PC-3 (cell line): ENCODE measurements at regions not wholly inside any gene's neighbourhood (a gene's known extent, or its start where the extent isn't known, plus 50 kb on each side); places are given as distances from the start of the nearest gene placed in this dataset.

ENCODE experiments used
- ATAC-seq: fragments of 200-7000 bp; cut with Tn5 transposase; 2 replicates; pipeline ENCODE4 v1.9.1; 2020; ENCODE audit warnings: mild to moderate bottlenecking, moderate library complexity
- BruUV-seq: library from RNA; stranded (reverse); fragments of 400-500 nt; replicated peaks from 2 replicates; lab custom pipeline; 2021; lab: Mats Ljungman, UMichigan
- CTCF ChIA-PET: fragments of 300-600 bp; sonication (Branson Sonifier 250); formaldehyde crosslinking; loops from one replicate; lab custom pipeline; 2022; ENCODE audit warnings: antibody characterized with exemption; lab: Charles Lee
- POLR2A ChIA-PET: fragments of 300-600 bp; sonication (Branson Sonifier 250); formaldehyde crosslinking; loops from one replicate; lab custom pipeline; 2022; ENCODE audit warnings: antibody characterized with exemption; ENCODE audit not compliant: unreplicated experiment; lab: Charles Lee
- DNase-seq: peaks from one replicate; pipeline ENCODE4 v3.0.0-alpha.2; 2015
- H2AFZ ChIP-seq: fragments of 300-600 bp; sonication (generic); 2 replicates; pipeline ENCODE4 v1.6.0; 2016; ENCODE audit warnings: antibody characterized with exemption, low read length
- H3F3A ChIP-seq: fragments of 300-600 bp; sonication (generic); one replicate; pipeline ENCODE4 v1.6.0; 2017; ENCODE audit warnings: antibody characterized with exemption, low read length, control low read depth, mild to moderate bottlenecking; ENCODE audit not compliant: unreplicated experiment
- H3K27ac ChIP-seq: fragments of 300-600 bp; sonication (generic); 2 replicates; pipeline ENCODE4 v1.5.1; 2016; ENCODE audit warnings: mild to moderate bottlenecking, low read length
- H3K27me3 ChIP-seq: fragments of 300-600 bp; sonication (generic); 2 replicates; pipeline ENCODE4 v1.6.1; 2016; ENCODE audit warnings: low read length, mixed read lengths
- H3K36me3 ChIP-seq: fragments of 300-600 bp; sonication (generic); 2 replicates; pipeline ENCODE4 v1.6.1; 2016; ENCODE audit warnings: low read depth, mixed run types, low read length, mixed read lengths
- H3K4me1 ChIP-seq: fragments of 300-600 bp; sonication (generic); 2 replicates; pipeline ENCODE4 v1.5.1; 2016; ENCODE audit warnings: low read length; ENCODE audit not compliant: insufficient read depth
- H3K4me2 ChIP-seq: fragments of 300-600 bp; sonication (generic); 2 replicates; pipeline ENCODE4 v1.6.0; 2016; ENCODE audit warnings: low read length
- H3K4me3 ChIP-seq: fragments of 300-600 bp; sonication (generic); 2 replicates; pipeline ENCODE4 v1.5.1; 2016; ENCODE audit warnings: mild to moderate bottlenecking, low read length, mixed read lengths
- H3K79me2 ChIP-seq: fragments of 300-600 bp; sonication (generic); 2 replicates; pipeline ENCODE4 v1.6.1; 2017; ENCODE audit warnings: low read length, mixed read lengths
- H3K9ac ChIP-seq: fragments of 300-600 bp; sonication (generic); 2 replicates; pipeline ENCODE4 v1.6.0; 2016; ENCODE audit warnings: mild to moderate bottlenecking, low read length
- H3K9me2 ChIP-seq: fragments of 300-600 bp; sonication (generic); replicated peaks from 2 replicates; pipeline ENCODE4 v1.6.1; 2016; ENCODE audit warnings: mixed run types, low read length, mixed read lengths
- H3K9me3 ChIP-seq: fragments of 300-600 bp; sonication (generic); 2 replicates; pipeline ENCODE4 v1.6.1; 2016; ENCODE audit warnings: low read length, mixed read lengths
- H4K20me1 ChIP-seq: fragments of 300-600 bp; sonication (generic); 2 replicates; pipeline ENCODE4 v1.6.1; 2016; ENCODE audit warnings: low read length, mixed read lengths
- CTCF ChIP-seq: fragments of 300-600 bp; sonication (generic); conservative IDR thresholded peaks from 2 replicates; pipeline ENCODE4 v1.5.1; 2017; ENCODE audit warnings: antibody characterized with exemption, low read depth, mild to moderate bottlenecking, low read length
- EZH2 ChIP-seq: fragments of 300-600 bp; sonication (generic); IDR thresholded peaks from one replicate; pipeline ENCODE4 v1.6.1; 2017; ENCODE audit warnings: antibody characterized with exemption, mild to moderate bottlenecking, low read length; ENCODE audit not compliant: unreplicated experiment
- EZH2phosphoT487 ChIP-seq: fragments of 300-600 bp; sonication (generic); IDR thresholded peaks from 2 replicates; pipeline ENCODE4 v1.6.1; 2018; ENCODE audit warnings: mild to moderate bottlenecking, antibody characterized with exemption, low read length, borderline replicate concordance
- intact Hi-C: fragments of 100-400 bp; cut with micrococcal nuclease; formaldehyde crosslinking; loops from 2 replicates; pipeline ENCODE4 v1.9.0; 2023

- no TSS peak for BruUV-seq
- no peak for TF ChIP-seq EZH2phosphoT487
- TF ChIP-seq CTCF = no peak
- TF ChIP-seq EZH2 = no peak
- ATAC-seq = no peak
Observed at GRCh38 chr10:16120563-16120962, 260.3 kb upstream of the MINDY3 start.

GRCh38 chr10:16141499-16141898 lies 281.2 kb upstream of the MINDY3 start:
- BruUV-seq = no TSS peak
- H3K36me3 ChIP-seq = no peaks in the 10 kb centered on the region
- intact Hi-C loops = no loop called here
- H2AFZ ChIP-seq = no peak overlapping the region
- no peaks in the 10 kb centered on the region for H3F3A ChIP-seq
- H3K9ac ChIP-seq = no peak overlapping the region
- DNase-seq (no peak), ATAC-seq (no peak)
- CTCF ChIA-PET = no interaction called here
- H4K20me1 ChIP-seq = no peaks in the 10 kb centered on the region
- H3K9me3 ChIP-seq = no peaks in the 10 kb centered on the region
- POLR2A ChIA-PET = no interaction called here
- H3K4me1 ChIP-seq = no peaks in the 10 kb centered on the region
- no peak for TF ChIP-seq CTCF
- no peak for TF ChIP-seq EZH2phosphoT487
- no peak for TF ChIP-seq EZH2
- H3K27me3 ChIP-seq = 0 out of 2 replicates have a peak, but pooled peaks cover 3% of the 10 kb centered on the region
- H3K27ac ChIP-seq = no peak overlapping the region
- no peak overlapping the region for H3K4me2 ChIP-seq
- no peaks in the 10 kb centered on the region for H3K79me2 ChIP-seq
- no peak overlapping the region for H3K4me3 ChIP-seq
- no peaks in the 10 kb centered on the region for H3K9me2 ChIP-seq

More at GRCh38 chr10:16120563-16120962, 260.3 kb upstream of the MINDY3 start:
- ChIA-PET POLR2A (no interaction called here), CTCF (no interaction called here)
- H3K4me3 ChIP-seq = no peak overlapping the region
- H3K9me3 ChIP-seq = no peaks in the 10 kb centered on the region
- H3K27me3 ChIP-seq = no peaks in the 10 kb centered on the region
- H4K20me1 ChIP-seq = no peaks in the 10 kb centered on the region
- H3K27ac ChIP-seq = no peak overlapping the region
- no peaks in the 10 kb centered on the region for H3K9me2 ChIP-seq
- H2AFZ ChIP-seq = no peak overlapping the region
- H3K79me2 ChIP-seq = no peaks in the 10 kb centered on the region
- no peaks in the 10 kb centered on the region for H3F3A ChIP-seq
- no peaks in the 10 kb centered on the region for H3K36me3 ChIP-seq
- no peak overlapping the region for H3K4me2 ChIP-seq
- H3K4me1 ChIP-seq = no peaks in the 10 kb centered on the region
- intact Hi-C loops = no loop called here
- DNase-seq = no peak
- H3K9ac ChIP-seq = no peak overlapping the region

- no peak overlapping the region for H3K4me3 ChIP-seq
Observed at GRCh38 chr10:16146993-16147392, 286.7 kb upstream of the MINDY3 start.

More at GRCh38 chr10:16146993-16147392, 286.7 kb upstream of the MINDY3 start:
- TF ChIP-seq CTCF (no peak), EZH2 (no peak), EZH2phosphoT487 (no peak)
- H3K9ac ChIP-seq = no peak overlapping the region
- H3K4me2 ChIP-seq = no peak overlapping the region
- intact Hi-C loops = no loop called here
- H3F3A ChIP-seq = no peaks in the 10 kb centered on the region
- DNase-seq (no peak), ATAC-seq (no peak)
- no peaks in the 10 kb centered on the region for H4K20me1 ChIP-seq
- H3K4me1 ChIP-seq = no peaks in the 10 kb centered on the region
- no peaks in the 10 kb centered on the region for H3K79me2 ChIP-seq
- ChIA-PET POLR2A (no interaction called here), CTCF (no interaction called here)
- no peaks in the 10 kb centered on the region for H3K9me3 ChIP-seq
- no TSS peak for BruUV-seq
- no peak overlapping the region for H2AFZ ChIP-seq
- H3K27me3 ChIP-seq = 0 out of 2 replicates have a peak, but pooled peaks cover 3% of the 10 kb centered on the region
- no peaks in the 10 kb centered on the region for H3K36me3 ChIP-seq
- no peaks in the 10 kb centered on the region for H3K9me2 ChIP-seq
- no peak overlapping the region for H3K27ac ChIP-seq
